Left forelimb (tissue), 1 donor: ENCODE measurements at regions not wholly inside any gene's neighbourhood (a gene's known extent, or its start where the extent isn't known, plus 50 kb on each side); places are given as distances from the start of the nearest gene placed in this dataset.

Experiments
- DNase-seq: peaks from one replicate; pipeline ENCODE4 v3.0.0-alpha.2; 2018; ENCODE audit warnings: low spot score

- no peak for DNase-seq
Measured at GRCh38 chr4:11628093-11628725, 199.5 kb upstream of the HS3ST1 start.

- no peak for DNase-seq
Measured at GRCh38 chr4:11626066-11626465, 197.4 kb upstream of the HS3ST1 start.

GRCh38 chr4:11625211-11625610 is 196.5 kb upstream of the HS3ST1 start:
- no peak for DNase-seq

- no peak for DNase-seq
Measured at GRCh38 chr4:11624370-11624769, 195.7 kb upstream of the HS3ST1 start.

- no peak for DNase-seq
Measured at GRCh38 chr4:11623726-11624037, 195.0 kb upstream of the HS3ST1 start.

- DNase-seq: no peak
Measured at GRCh38 chr4:11622961-11623725, 194.4 kb upstream of the HS3ST1 start.

GRCh38 chr4:11620861-11621260 is 192.2 kb upstream of the HS3ST1 start:
- no peak for DNase-seq

- DNase-seq: no peak
Measured at GRCh38 chr4:11618666-11619282, 190.1 kb upstream of the HS3ST1 start.

GRCh38 chr4:11616856-11617255 is 188.2 kb upstream of the HS3ST1 start:
- no peak for DNase-seq

- no peak for DNase-seq
Measured at GRCh38 chr4:11615601-11616000, 186.9 kb upstream of the HS3ST1 start.

GRCh38 chr4:11614426-11614825 is 185.7 kb upstream of the HS3ST1 start:
- DNase-seq: no peak

GRCh38 chr4:11611868-11612267 is 183.2 kb upstream of the HS3ST1 start:
- no peak for DNase-seq

- DNase-seq: no peak
Measured at GRCh38 chr4:11609751-11610150, 181.1 kb upstream of the HS3ST1 start.

GRCh38 chr4:11608992-11609391 is 180.3 kb upstream of the HS3ST1 start:
- DNase-seq: no peak

- DNase-seq: no peak
Measured at GRCh38 chr4:11606078-11606477, 177.4 kb upstream of the HS3ST1 start.

GRCh38 chr4:11605597-11605996 is 176.9 kb upstream of the HS3ST1 start:
- DNase-seq: no peak

- DNase-seq: no peak
Measured at GRCh38 chr4:11604821-11605220, 176.1 kb upstream of the HS3ST1 start.

- DNase-seq: no peak
Measured at GRCh38 chr4:11603591-11604194, 175.0 kb upstream of the HS3ST1 start.

- no peak for DNase-seq
Measured at GRCh38 chr4:11602606-11603340, 174.1 kb upstream of the HS3ST1 start.

- no peak for DNase-seq
Measured at GRCh38 chr4:11599064-11599463, 170.4 kb upstream of the HS3ST1 start.

GRCh38 chr4:11598591-11598990 is 169.9 kb upstream of the HS3ST1 start:
- no peak for DNase-seq

GRCh38 chr4:11597506-11597905 is 168.8 kb upstream of the HS3ST1 start:
- DNase-seq: no peak
